NCI-H526 treated with DMSO at 0.1 percent for 48 hours (cell line): ENCODE measurements at regions not wholly inside any gene's neighbourhood (a gene's known extent, or its start where the extent isn't known, plus 50 kb on each side); places are given as distances from the start of the nearest gene placed in this dataset.
"Not testable (repeated sequence)": the region's sequence is repeated elsewhere in the genome, so short reads cannot be mapped to it uniquely, and the experiment has no call there.

ENCODE experiments used
- DNase-seq: peaks from one replicate; lab custom pipeline; 2025; lab: John Stamatoyannopoulos, UW

DNA sequence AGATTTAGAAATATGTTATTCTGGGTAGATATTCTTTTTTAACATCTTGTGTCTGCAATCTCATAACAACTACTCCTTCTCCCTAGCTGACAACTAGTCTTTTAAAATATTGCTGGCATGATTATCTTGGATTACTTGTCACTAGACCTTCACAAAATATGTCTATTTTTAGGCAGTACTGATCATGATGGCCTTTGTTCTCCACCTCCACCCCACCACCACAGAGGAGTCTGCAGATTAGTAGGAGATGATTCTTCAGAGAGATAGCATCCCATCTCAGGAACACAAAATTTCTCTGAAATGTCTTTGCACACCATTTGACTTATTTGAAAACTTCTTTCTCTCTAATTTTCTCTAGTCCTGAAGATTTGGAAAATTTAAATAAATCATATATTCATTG, 338.1 kb upstream of the SPHKAP start:
- no peak for DNase-seq

DNA sequence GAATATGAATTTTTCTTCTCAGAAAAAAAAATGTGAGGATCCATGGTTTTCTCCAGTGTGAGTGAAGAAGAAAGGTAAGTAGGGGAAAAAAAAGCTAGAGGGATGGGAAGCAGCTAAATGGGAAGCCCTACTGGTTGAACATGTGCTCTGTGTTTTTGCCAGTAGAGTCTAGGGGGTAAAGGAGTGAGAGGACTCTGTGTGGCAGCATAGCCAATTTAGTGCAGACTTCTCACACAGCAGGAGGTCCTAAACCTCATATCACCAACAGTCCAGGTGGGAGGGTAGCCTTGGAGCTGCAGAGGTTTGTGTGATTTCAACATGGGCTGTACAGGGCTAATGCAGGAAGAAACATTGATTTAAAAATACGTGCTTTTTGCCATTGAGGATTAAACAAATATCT, 334.5 kb upstream of the SPHKAP start:
- no peak for DNase-seq

DNA sequence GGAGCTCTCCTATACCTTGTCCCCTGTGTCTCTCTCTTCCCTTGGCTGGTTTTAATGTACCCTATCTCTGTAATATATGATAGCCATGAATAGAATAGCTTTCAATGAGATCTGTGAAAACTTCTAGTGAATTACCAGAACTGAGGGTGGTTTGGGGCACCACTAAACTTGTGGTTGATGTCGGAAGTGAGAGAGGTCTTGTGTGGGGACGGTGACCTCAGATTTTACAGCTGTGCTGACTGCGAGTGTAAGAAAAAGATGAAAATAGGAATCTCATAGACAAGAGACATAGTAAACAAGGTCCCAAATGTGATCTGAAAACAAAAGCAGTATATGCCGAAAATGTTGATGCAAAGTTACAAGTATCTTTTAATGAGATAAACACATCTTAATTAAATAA, 332.0 kb upstream of the SPHKAP start:
- not testable (repeated sequence) for DNase-seq

- DNase-seq, result no peak
These were observed 327.5 kb upstream of the SPHKAP start for GRCh38 chr2:228509021-228509420.

- DNase-seq, result no peak
These were observed 326.4 kb upstream of the SPHKAP start for GRCh38 chr2:228507870-228508269.

GRCh38 chr2:228507231-228507824, 325.8 kb upstream of the SPHKAP start:
- DNase-seq, result no peak

GRCh38 chr2:228503731-228504130, 322.2 kb upstream of the SPHKAP start:
- no peak for DNase-seq

- no peak for DNase-seq
These were observed 312.4 kb upstream of the SPHKAP start for GRCh38 chr2:228493852-228494251.

DNA sequence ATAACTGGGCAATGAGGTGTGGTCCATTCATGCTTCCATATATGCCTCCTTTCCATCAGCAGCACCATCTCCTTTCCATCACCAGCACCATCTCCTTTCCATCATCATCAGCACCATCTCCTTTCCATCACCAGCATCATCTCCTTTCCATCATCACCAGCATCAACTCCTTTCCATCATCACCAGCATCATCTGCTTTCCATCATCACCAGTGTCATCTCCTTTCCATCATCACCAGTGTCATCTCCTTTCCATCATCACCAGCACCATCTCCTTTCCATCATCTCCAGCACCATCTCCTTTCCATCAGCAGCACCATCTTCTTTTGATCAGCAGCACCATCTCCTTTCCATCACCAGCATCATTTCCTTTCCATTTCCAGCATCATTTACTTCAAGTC, 297.5 kb upstream of the SPHKAP start:
- DNase-seq, result no peak

- DNase-seq, result no peak
These were observed 293.0 kb upstream of the SPHKAP start for GRCh38 chr2:228474466-228474865.

DNA sequence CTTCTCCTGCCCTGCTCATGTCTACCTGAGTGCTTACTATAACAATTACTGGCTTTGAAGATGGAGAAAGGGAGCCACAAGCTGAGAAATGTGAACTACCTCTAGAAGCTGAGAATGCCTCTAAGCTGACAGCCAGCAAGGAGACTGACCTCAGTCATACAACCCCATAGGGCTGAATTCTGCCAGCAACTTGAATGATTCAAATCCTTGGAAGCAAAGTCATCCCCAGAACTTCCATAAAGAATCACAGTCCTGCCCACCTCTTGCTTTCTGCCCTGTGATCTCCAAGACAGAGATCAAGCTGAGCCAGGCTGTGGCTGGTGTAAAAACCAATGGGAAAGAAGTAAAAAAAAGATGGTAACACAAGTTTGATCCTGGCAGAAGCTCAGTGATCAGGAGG, 288.2 kb upstream of the SPHKAP start:
- DNase-seq, result no peak

- DNase-seq, result no peak
These were observed 285.4 kb upstream of the SPHKAP start for GRCh38 chr2:228466851-228467250.

DNA sequence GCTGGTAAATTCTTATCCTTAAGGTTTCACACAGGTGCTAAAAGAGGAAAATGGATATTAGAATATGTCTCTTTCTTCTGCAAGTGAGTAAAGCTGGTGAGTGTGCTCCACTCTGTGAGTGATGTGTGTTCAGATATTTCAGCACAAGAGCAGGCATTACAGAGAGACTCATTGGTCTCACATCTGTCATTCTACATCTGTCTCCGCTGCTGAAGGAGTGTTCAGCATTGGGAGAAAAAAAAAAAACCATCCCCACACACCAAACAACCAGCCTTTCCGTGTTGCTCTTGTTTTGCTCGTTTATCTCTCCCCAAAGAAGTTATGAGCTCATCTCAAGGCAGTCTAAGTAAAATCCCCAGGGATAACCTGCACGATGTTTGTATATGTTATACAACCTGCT, 283.9 kb upstream of the SPHKAP start:
- DNase-seq, result no peak

GRCh38 chr2:228458364-228458763, 276.9 kb upstream of the SPHKAP start:
- no peak for DNase-seq

DNA sequence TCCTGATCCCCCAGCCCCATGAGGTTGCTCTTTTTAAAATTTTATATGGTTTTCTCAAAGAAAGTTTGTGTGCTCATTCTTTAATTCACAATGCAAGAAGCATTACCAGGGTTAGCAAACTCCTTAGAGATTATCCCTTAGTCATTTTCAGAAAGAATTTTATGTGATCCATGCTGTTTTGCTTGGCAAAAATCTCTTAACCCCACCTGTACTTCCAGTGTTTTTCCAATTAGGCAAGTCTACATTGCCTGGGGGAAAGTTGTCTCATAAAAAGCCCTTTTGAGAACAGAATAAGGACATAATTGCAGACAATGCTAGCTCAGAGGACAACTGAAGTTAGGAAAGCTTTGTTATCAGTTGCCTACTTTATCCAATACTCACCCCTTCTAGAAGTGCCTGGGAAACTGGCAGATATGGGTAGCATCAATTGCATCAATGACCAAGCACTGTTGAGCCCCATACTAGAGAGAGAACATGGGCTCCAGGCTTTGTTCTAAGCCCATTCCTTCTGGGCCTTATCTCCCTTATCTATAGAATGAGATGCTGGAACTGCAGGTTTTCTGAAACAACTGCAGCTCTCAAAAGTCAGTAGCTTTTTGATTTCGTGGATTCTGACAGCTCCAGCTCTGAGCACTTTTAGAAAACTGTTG, 265.9 kb upstream of the SPHKAP start:
- DNase-seq, result no peak

- no peak for DNase-seq
These were observed 265.2 kb upstream of the SPHKAP start for GRCh38 chr2:228446734-228447133.

DNA sequence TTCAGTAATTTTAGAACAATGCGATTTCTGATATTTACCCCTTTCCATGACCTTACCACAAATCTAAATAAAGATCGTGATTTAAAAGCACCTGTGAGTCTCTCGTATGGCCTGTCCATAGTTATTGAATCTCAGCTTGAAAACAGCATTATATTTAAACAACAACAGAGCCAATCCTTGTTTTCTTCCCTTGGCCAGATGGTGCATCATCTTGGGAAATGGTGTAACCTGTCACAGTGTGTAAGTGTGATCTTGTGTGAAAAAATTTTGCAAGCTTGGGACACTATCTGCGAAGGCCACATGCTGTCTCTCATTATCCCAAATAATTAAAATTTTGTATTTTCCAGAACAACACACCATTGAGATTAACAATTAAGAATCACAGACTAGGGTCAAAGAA, 262.7 kb upstream of the SPHKAP start:
- no peak for DNase-seq

- no peak for DNase-seq
These were observed 252.2 kb upstream of the SPHKAP start for GRCh38 chr2:228433721-228434120.

DNA sequence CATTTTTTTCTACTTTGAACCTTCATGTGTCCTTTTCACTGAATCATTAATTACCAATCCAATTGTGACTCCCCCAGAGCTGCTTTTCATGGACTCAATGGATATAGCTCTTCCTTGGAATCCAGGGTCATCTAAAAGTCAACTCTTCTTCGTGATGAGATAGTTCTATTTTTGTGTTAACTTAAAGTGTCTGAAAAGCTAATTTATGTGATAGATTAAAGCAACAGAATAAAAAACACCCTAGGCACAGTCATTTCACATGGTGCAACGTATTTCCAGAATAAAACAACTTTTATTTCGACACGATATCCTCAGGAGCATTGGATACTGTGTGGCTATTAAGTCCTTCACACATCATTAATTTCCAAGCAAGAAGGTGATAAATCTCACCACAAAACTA, 250.6 kb upstream of the SPHKAP start:
- DNase-seq, result no peak

GRCh38 chr2:228430986-228431385, 249.5 kb upstream of the SPHKAP start:
- no peak for DNase-seq

- no peak for DNase-seq
These were observed 245.2 kb upstream of the SPHKAP start for GRCh38 chr2:228426502-228427216.

DNA sequence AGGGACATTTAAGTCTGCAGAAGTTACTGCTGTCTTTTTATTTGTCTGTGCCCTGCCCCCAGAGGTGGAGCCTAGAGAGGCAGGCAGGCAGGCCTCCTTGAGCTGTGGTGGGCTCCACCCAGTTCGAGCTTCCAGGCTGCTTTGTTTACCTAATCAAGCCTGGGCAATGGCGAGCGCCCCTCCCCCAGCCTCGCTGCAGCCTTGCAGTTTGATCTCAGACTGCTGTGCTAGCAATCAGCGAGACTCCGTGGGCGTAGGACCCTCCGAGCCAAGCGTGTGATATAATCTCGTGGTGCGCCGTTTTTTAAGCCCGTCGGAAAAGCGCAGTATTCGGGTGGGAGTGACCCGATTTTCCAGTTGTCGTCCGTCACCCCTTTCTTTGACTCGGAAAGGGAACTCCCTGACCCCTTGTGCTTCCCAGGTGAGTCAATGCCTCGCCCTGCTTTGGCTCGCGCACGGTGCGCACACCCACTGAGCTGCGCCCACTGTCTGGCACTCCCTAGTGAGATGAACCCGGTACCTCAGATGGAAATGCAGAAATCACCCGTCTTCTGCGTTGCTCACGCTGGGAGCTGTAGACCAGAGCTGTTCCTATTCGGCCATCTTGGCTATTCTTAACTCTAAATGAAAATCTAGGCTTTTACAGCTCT, 244.0 kb upstream of the SPHKAP start:
- DNase-seq, result not testable (repeated sequence)

DNA sequence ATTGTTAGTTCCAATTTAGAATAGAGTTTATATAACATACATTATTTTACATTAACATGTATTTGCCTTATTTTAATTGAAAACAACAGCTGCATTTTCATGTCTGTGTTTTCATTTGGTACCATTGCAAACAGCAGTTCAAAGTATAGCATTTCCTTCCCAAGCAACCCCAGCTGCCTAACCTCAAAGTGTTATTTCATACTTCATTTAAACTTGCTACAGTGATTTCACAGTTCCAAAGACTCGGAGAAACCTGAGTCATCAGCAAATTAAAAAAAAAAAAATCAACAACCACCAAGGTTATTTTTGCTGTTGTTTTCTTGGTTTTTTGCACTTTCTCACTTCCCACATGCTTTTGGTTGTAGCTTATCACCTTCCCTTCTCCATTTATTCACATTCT, 236.5 kb upstream of the SPHKAP start:
- DNase-seq, result no peak
